HS-5 (cell line): ENCODE measurements at regions not wholly inside any gene's neighbourhood (a gene's known extent, or its start where the extent isn't known, plus 50 kb on each side); places are given as distances from the start of the nearest gene placed in this dataset.
A peak's percentile ranks its signal among the peaks of the same experiment; 100 is the strongest.

Experiments used
- DNase-seq: peaks from one replicate; pipeline ENCODE4 v3.0.0-alpha.2; 2012; ENCODE audit warnings: low read depth

- no peak for DNase-seq
Measured at GRCh38 chr14:58814466-58814865, 176.7 kb downstream of the DACT1 start.

DNA sequence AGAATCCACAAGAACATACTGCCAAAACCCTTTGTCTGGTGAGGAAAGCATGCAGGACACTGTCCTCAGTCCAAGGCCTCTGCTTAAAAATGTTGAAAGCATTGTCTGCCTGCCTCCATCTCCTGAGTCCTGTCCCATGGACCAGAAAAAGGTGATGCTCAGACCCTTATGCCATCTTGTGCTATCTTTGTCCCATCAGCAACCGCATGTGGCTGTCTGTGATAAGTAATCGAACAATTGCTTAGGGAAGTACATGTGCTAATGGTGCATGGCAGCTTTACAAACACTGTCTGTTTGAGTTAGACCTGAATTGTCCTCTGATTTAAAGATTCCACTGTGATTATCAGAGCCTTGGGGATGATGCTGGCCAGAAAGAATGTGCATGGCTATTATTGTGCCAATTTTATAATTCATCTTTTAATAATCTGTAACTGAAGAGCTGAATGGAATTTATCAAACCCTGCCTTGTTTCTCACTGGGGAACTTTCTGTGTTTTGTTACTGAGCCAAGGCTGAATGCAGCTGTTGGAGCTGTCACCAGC is 177.5 kb downstream of the DACT1 start:
- peak; percentile 36 for DNase-seq

GRCh38 chr14:58815794-58816193 is 178.0 kb downstream of the DACT1 start:
- no peak for DNase-seq

DNA sequence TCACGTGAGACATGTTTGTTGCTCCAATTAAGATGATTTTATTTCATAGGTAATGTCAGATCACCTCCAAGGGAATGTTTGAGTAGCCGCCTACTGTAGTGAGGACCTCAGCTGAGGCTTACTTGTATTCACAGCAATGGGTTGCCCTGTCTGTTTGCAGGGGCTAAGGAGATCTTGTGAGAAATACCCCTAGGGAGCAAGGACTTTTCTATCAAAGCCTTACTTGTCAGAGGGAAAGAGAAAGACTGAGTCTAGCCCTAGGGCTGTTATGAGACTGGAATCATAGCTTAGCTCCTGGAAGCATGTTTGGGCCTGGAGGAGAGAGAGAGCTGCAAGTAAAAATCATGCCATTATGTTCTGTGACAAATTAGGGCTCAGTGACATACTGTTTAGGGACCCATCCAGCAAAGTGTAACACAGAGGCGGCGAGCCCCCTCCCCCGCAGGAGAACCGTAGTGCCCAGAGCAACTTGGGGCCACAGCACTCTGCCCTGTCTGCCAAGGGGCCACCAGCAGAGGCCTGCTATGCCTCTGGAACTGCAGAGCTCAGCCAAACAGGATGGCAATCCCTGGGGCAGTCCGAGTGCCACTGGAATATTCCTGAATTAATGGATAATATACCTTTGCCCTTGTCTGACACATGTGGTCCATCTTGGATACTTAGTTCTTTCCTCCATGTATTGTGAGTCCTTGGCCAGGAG is 178.8 kb downstream of the DACT1 start:
- DNase-seq, result no peak

DNA sequence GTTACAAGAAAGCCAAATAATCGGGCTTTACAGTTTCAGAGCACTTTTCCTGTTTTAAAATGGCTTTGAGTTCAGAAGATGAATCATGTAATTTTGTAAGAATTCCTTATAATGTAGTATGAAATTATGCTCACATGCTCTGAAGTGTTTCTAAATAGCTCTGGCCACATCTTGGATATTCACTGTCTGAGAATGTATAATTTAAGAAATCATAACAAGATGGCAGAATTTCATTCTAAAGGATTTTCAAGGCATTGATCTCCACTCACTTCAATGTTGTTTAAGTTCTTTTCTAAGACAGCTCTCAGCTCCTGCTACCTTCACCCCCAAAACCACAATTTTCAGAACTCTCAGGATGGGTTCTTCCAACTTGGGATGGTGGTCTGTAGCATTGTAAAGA is 180.1 kb downstream of the DACT1 start:
- peak; percentile 25 for DNase-seq

DNA sequence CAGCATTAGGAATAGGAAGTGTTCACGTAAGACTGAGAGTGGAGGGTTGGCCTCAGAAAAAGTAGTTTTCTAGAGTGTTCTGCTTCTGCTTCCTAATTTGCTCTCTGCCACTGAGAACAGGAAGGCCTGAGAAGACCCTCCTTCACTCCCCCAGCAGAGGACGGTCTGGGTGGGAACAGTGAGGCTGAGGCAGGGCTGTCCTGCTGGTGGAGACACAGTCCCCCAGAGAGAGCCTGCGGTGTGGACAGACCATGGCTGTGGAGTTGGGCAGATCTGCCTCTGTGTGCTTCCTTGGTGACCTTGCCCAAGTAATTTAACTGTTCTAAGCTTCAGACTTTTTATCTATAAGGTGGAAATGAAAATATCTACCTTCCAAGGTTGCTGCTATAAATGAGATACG is 182.3 kb downstream of the DACT1 start:
- no peak for DNase-seq

GRCh38 chr14:58821421-58821820 is 183.7 kb downstream of the DACT1 start:
- no peak for DNase-seq

DNA sequence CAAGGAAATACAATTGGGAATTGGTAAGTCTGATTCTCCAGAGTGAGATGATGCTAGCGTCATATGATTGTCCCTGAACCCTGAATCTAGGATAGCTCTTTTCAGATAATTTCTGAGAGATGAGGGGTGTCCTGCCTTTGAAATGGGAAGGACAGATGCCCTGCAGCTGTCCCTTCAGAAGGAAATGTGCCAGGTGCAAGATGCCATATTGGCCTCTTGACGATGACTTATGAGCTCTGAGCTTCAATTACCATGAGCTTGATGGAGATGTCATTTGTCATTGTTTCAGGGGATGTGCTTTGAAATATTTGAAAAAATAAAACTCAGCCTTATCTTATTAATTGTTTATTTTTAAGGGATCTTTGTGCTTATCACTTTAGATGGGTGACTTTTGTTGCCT is 185.1 kb downstream of the DACT1 start:
- no peak for DNase-seq

DNA sequence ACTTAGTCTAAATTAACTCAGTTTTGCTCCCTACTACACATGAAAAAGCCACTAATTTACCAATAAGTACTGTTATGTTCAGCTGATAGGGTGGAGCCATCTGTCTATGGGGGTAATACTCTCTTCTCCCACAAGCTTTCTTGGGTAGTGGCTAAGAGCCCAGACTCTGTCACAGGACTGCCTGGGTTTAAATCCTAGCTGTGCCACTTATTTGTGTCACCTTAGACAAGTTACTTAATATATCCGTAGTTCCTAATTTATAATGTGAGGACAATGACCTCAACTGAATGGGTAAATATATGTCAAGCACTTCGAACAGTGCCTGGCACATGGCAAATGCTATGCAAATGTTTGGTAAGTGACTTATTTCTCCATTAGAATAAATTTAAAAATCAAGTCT is 185.6 kb downstream of the DACT1 start:
- DNase-seq, result no peak

- DNase-seq, result no peak
Measured at GRCh38 chr14:58824106-58824505, 186.3 kb downstream of the DACT1 start.

GRCh38 chr14:58824796-58825195 is 187.0 kb downstream of the DACT1 start:
- DNase-seq, result no peak

DNA sequence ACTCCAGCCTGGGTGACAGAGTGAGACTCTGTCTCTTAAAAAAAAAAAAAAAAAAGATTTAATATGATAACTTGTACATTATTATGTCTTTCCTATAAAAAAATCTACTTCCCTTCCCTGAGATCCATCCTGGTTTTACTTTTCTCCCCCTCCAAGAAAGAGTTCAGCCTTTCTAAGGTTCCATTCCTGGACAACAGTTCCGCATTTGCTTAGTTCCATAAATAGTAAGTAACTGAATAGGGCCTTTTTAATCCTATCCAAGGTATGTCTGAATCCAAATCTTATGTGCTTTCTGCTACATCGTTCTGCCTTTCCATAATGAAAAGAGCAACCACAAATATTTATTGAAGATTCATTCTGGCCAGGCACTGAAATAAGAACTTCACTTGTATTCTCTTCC is 187.8 kb downstream of the DACT1 start:
- no peak for DNase-seq

DNA sequence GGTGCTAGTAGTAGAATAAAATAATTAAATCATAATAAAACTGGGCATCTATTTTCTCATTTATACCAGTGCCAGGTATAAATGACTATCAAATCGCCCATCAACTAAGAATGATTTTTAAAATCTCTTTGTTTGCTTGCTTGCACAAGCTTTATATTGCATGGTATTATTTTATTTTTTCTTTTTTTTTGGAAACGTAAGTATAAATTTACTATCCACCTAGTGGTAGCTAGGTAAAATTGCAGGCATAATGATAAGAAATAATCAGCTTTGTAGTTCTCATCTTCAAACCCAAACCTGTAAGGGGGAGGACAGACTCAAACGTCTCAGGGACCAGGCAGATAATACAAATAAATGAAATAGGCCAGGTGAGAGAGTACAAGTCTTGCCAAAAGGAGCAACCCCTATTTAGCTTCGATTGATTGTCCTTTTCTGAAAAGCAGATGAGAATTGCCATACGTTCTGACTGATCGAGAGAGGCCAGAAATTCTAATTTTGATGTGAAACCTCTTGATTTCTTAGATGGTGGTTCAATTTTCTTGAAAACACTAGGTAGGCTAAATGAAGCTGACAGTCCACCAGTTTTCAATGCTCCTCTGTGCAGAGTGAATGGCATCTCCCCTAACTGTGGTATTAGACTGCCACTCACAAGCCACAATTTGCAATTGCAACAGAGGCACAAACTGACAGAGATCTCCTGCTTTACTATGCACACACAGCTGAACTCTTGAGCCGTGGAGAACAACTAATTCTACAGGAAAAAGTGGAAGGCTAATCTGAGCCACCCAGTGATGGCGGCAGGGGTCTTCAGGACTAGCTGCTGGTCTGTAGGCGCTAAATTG is 189.3 kb downstream of the DACT1 start:
- no peak for DNase-seq

GRCh38 chr14:58828298-58828697 is 190.5 kb downstream of the DACT1 start:
- no peak for DNase-seq

GRCh38 chr14:58829594-58829993 is 191.8 kb downstream of the DACT1 start:
- DNase-seq, result no peak

DNA sequence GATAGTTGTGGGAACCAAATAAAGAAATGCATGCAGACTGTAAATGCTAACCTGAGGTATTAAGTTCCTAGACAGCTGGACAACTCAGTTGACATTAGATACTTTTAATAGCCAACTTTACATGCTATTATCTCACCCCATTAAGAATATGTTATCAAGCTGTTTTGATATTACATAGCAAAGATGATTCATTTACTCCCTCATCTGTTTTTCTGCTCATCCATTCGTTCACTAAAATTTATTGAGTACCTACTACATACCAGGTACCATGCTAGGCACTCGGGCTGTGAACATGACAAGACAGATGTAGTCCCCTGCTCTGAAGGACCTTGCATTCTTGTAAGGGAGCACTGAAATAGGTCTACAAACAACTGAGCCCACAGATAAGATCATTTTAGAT is 192.4 kb downstream of the DACT1 start:
- DNase-seq, result no peak

- no peak for DNase-seq
Measured at GRCh38 chr14:58832095-58832521, 194.3 kb downstream of the DACT1 start.

GRCh38 chr14:58833634-58834378 is 196.0 kb downstream of the DACT1 start:
- DNase-seq, result no peak

- no peak for DNase-seq
Measured at GRCh38 chr14:58836303-58836974, 198.7 kb downstream of the DACT1 start.

GRCh38 chr14:58839233-58839632 is 201.5 kb downstream of the DACT1 start:
- no peak for DNase-seq

DNA sequence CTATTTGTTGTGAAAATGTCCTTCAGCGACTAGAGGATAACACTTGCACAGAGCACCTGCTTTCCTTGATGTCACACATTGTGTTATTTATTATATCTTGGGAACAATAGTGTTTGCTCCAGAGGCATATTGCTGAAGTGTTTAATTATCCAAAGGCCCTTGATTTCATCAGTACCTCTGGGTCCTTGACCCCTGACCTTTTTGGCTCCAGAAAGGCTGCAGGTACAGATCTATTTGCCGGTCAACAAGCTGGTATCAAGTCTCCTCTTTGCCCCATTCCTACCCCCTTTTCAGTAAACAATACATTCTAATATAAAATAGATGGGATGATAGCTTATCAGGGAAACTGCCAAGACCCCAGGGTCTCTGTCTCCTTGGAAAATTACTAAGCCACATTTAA is 206.8 kb downstream of the DACT1 start:
- DNase-seq, result no peak
